ENCODE measurements at regions not wholly inside any gene's neighbourhood (a gene's known extent, or its start where the extent isn't known, plus 50 kb on each side); places are given as distances from the start of the nearest gene placed in this dataset.

GRCh38 chr5:87020099-87020934, 247.4 kb upstream of the RASA1 start:
- no peak for TF ChIP-seq E2F1 (CRISPR knock-in tag; IDR thresholded peaks at IDR 0.05)
- TF ChIP-seq ZNF512 (CRISPR knock-in tag; IDR thresholded peaks at IDR 0.05; ENCODE audit: borderline replicate concordance) = no peak
- no peak for TF ChIP-seq ATF2 (CRISPR knock-in tag; IDR thresholded peaks at IDR 0.05; ENCODE audit: borderline replicate concordance, low read depth)
- TF ChIP-seq ATF1 (CRISPR knock-in tag; IDR thresholded peaks at IDR 0.05) = no peak
